ENCODE measurements at regions not wholly inside any gene's neighbourhood (a gene's known extent, or its start where the extent isn't known, plus 50 kb on each side); places are given as distances from the start of the nearest gene placed in this dataset.

- TF ChIP-seq EZH2 (IDR thresholded peaks at IDR 0.05; ENCODE audit: borderline replicate concordance, low read length): no peak
- no peak for TF ChIP-seq CTCF (conservative IDR thresholded peaks at IDR 0.05 in 1 of 2, IDR thresholded peaks at IDR 0.05 in 1 of 2; ENCODE audit: extremely low read depth in 1 of 2, insufficient read depth in 1 of 2, low read depth in 1 of 2, low read length in 2 of 2)
These were observed 108.5 kb upstream of the PCDH18 start for GRCh38 chr4:137640838-137641158.
